GM19025 (cell line): ENCODE measurements at regions not wholly inside any gene's neighbourhood (a gene's known extent, or its start where the extent isn't known, plus 50 kb on each side); places are given as distances from the start of the nearest gene placed in this dataset.
"Not testable (repeated sequence)": the region's sequence is repeated elsewhere in the genome, so short reads cannot be mapped to it uniquely, and the experiment has no call there.

ENCODE experiments used
- ATAC-seq: cut with Tn5 transposase; IDR thresholded peaks from one replicate; pipeline ENCODE4 v1.9.1; 2021; ENCODE audit warnings: mild to moderate bottlenecking, low read depth, moderate library complexity; ENCODE audit not compliant: unreplicated experiment

GRCh38 chr13:79658333-79658975 lies 177.5 kb downstream of the NDFIP2 start:
- ATAC-seq, result no peak

- no peak for ATAC-seq
These were observed 174.6 kb downstream of the NDFIP2 start for GRCh38 chr13:79655509-79655908.

- ATAC-seq, result no peak
These were observed 173.6 kb downstream of the NDFIP2 start for GRCh38 chr13:79654520-79654919.

- no peak for ATAC-seq
These were observed 169.7 kb downstream of the NDFIP2 start for GRCh38 chr13:79650688-79651087.

GRCh38 chr13:79648191-79648590 lies 167.2 kb downstream of the NDFIP2 start:
- no peak for ATAC-seq

- ATAC-seq, result no peak
These were observed 166.6 kb downstream of the NDFIP2 start for GRCh38 chr13:79647533-79647932.

- ATAC-seq, result no peak
These were observed 165.9 kb downstream of the NDFIP2 start for GRCh38 chr13:79646880-79647279.

- no peak for ATAC-seq
These were observed 164.6 kb downstream of the NDFIP2 start for GRCh38 chr13:79645569-79645968.

- ATAC-seq, result no peak
These were observed 161.6 kb downstream of the NDFIP2 start for GRCh38 chr13:79642596-79642995.

GRCh38 chr13:79637133-79637763 lies 156.3 kb downstream of the NDFIP2 start:
- ATAC-seq, result no peak

GRCh38 chr13:79631051-79631659 lies 150.2 kb downstream of the NDFIP2 start:
- ATAC-seq, result no peak

GRCh38 chr13:79628463-79628862 lies 147.5 kb downstream of the NDFIP2 start:
- ATAC-seq, result no peak

- ATAC-seq, result no peak
These were observed 146.0 kb downstream of the NDFIP2 start for GRCh38 chr13:79626924-79627323.

GRCh38 chr13:79625517-79625916 lies 144.6 kb downstream of the NDFIP2 start:
- ATAC-seq, result no peak

- no peak for ATAC-seq
These were observed 140.9 kb downstream of the NDFIP2 start for GRCh38 chr13:79621902-79622301.

- ATAC-seq, result no peak
These were observed 140.5 kb downstream of the NDFIP2 start for GRCh38 chr13:79621449-79621848.

GRCh38 chr13:79614250-79614918 lies 133.4 kb downstream of the NDFIP2 start:
- no peak for ATAC-seq

GRCh38 chr13:79612604-79613003 lies 131.6 kb downstream of the NDFIP2 start:
- ATAC-seq, result no peak

GRCh38 chr13:79607895-79608294 lies 126.9 kb downstream of the NDFIP2 start:
- not testable (repeated sequence) for ATAC-seq
